Omental fat pad (tissue), 3 donors: ENCODE measurements at regions not wholly inside any gene's neighbourhood (a gene's known extent, or its start where the extent isn't known, plus 50 kb on each side); places are given as distances from the start of the nearest gene placed in this dataset.

Experiments used
- ATAC-seq: fragments of 150-250 bp; one replicate; pipeline ENCODE4 v1.9.1; 2016; ENCODE audit warnings: mild to moderate bottlenecking, moderate library complexity; ENCODE audit not compliant: low FRiP score
- DNase-seq: peaks from one replicate; pipeline ENCODE4 v3.0.0-alpha.2; 2019; ENCODE audit warnings: low spot score
- CTCF ChIP-seq, 3 donors: fragments of 450-650 bp; IDR thresholded peaks; one replicate each; pipeline ENCODE4 v1.5.1; 2016 to 2017; ENCODE audit warnings: antibody characterized with exemption in 3 of 3, mild to moderate bottlenecking in 3 of 3, moderate library complexity in 2 of 3

DNA sequence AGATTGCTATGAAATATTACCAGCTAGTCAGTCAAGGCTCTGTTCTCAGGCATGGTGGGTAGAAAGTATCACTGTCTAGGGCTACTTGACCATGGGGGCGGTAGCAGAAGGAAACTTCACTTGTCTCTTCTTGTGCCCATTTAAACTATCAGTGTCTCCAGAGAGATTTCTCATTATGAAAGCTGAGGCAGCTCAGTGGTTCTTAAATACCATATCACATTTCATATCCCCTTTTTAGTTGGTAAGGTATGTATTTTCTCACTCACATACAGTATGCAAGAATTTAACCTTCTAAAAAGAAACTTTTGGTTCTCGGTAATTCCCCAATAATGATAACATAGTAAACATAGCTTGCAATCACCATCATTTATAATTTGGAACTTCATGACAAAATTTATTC lies 1180.0 kb upstream of the TENM4 start:
- ATAC-seq (no peak), DNase-seq (no peak)
- no peak for TF ChIP-seq CTCF (IDR thresholded peaks at IDR 0.05)

GRCh38 chr11:80617156-80617555 lies 1176.3 kb upstream of the TENM4 start:
- DNase-seq (no peak), ATAC-seq (no peak)
- TF ChIP-seq CTCF (IDR thresholded peaks at IDR 0.05): no peak

- DNase-seq (no peak), ATAC-seq (no peak)
- no peak for TF ChIP-seq CTCF (IDR thresholded peaks at IDR 0.05)
Observed at GRCh38 chr11:80616070-80616800, 1175.4 kb upstream of the TENM4 start.

DNA sequence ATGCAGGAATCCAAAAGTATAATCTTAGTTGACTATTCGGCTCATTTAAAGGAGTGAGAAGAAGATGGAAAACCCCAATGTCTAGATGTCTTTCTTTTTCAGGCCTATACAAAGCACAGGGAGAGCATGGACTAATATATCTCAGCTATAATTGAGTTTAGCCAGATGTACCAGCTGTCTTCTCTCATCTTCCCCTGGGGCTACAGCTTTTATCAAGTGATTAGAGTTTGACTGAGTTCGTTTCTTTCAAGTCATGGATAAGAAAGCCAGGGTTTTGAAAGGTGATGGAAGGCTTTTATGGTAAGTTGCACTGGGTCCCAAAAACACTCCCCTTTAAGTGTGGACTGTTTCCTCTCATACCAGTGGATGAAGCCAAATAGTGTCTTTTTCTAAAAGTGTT lies 1172.8 kb upstream of the TENM4 start:
- no peak for TF ChIP-seq CTCF (IDR thresholded peaks at IDR 0.05)
- DNase-seq (no peak), ATAC-seq (no peak)

GRCh38 chr11:80610516-80610915 lies 1169.7 kb upstream of the TENM4 start:
- ATAC-seq (no peak), DNase-seq (no peak)
- TF ChIP-seq CTCF (IDR thresholded peaks at IDR 0.05): no peak

GRCh38 chr11:80603472-80603871 lies 1162.6 kb upstream of the TENM4 start:
- no peak for ATAC-seq

More at GRCh38 chr11:80603472-80603871, 1162.6 kb upstream of the TENM4 start:
- DNase-seq: no peak
- no peak for TF ChIP-seq CTCF (IDR thresholded peaks at IDR 0.05)
